Stimulated activated CD4-positive, alpha-beta T cell treated with anti-CD3 and anti-CD28 coated beads, Interleukin-12 subunit alpha, Interleukin-12 subunit beta, amount 100 ng/mL, for 4 hours (primary cell): ENCODE measurements at regions not wholly inside any gene's neighbourhood (a gene's known extent, or its start where the extent isn't known, plus 50 kb on each side); places are given as distances from the start of the nearest gene placed in this dataset.
"Not testable (repeated sequence)": the region's sequence is repeated elsewhere in the genome, so short reads cannot be mapped to it uniquely, and the experiment has no call there.

Experiments used
- DNase-seq: peaks from one replicate; pipeline ENCODE4 v3.0.0-alpha.2; 2020

GRCh38 chr13:88739195-88739594 is 1068.0 kb downstream of the SLITRK5 start:
- no peak for DNase-seq

DNA sequence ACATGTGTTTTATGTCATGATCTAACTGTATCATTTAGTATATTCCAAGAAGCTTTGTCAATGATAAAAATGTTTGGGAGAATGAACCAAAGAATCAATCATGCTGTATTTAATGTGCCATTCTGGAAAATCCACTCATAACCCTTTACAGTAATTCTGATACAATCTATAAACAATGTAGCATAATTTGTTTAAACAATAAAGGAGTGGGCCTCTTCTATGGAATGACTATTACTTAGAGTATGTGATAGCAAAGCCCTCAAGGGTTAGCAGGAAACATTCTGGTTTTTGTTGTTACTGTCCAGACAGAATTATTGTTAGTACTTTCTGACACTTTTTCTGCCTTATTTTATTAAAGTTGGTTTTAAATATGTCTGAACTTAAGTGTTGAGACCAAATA is 1073.1 kb downstream of the SLITRK5 start:
- no peak for DNase-seq

GRCh38 chr13:88745011-88745410 is 1073.8 kb downstream of the SLITRK5 start:
- no peak for DNase-seq

- no peak for DNase-seq
These were observed 1080.9 kb downstream of the SLITRK5 start for GRCh38 chr13:88752041-88752440.

GRCh38 chr13:88754141-88754540 is 1083.0 kb downstream of the SLITRK5 start:
- no peak for DNase-seq

GRCh38 chr13:88761145-88761544 is 1090.0 kb downstream of the SLITRK5 start:
- DNase-seq: no peak

DNA sequence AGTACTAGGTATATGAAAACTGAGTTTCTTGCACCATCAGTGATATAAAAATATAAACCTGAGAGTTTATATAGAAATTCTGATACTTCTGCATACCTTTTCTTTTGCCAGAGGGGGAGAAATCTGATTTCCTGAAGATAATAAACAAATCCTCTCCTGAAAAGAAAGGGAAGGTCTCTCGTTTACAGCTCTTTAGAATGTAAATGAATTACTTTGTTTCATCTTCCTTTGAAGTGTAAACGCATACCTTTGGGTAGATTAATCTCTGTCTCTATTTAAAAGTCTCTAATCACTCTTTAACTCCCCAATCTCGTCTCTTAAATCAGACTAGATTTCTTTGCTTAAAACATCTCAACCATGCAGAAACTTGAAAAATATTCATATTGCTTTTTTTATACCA is 1092.9 kb downstream of the SLITRK5 start:
- no peak for DNase-seq

DNA sequence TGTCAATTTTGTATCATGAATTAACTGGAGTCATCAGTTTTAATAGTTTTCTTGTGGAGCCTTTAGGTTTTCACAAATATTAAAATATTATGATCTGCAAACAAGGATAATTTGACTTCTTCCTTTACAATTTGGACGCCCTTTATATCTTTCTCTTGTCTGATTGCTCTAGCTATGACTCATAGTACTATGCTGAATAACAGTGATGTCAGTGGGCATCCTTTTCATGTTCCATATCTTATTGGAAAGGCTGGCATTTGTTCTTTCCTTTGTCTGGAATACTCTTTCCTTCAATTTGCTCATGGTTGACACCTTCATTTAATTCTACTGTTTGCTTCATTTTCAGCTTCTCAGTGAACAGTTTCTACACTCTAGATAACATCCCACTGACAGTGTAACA is 1129.3 kb downstream of the SLITRK5 start:
- no peak for DNase-seq

- no peak for DNase-seq
These were observed 1130.2 kb downstream of the SLITRK5 start for GRCh38 chr13:88801361-88801760.

- no peak for DNase-seq
These were observed 1131.7 kb downstream of the SLITRK5 start for GRCh38 chr13:88802886-88803285.

DNA sequence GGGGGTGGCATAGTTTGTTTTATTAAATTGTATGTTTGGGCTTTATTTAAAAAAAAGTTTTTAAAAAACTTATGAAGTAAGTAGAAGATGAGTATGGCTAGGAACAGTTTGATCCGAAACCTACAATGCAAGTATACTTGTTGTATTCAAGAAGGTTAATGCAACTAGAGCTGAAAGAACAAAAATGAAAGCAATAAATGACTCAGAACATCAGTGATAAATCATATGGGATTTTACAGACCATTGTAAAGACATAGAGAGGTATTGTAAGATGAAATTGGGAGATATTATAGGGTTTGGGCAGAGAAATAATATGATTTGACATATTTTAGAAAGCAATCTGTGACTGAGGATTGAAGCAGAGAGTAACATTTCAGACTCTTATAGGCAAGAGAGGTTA is 1135.3 kb downstream of the SLITRK5 start:
- DNase-seq: no peak

GRCh38 chr13:88817560-88817959 is 1146.4 kb downstream of the SLITRK5 start:
- no peak for DNase-seq

DNA sequence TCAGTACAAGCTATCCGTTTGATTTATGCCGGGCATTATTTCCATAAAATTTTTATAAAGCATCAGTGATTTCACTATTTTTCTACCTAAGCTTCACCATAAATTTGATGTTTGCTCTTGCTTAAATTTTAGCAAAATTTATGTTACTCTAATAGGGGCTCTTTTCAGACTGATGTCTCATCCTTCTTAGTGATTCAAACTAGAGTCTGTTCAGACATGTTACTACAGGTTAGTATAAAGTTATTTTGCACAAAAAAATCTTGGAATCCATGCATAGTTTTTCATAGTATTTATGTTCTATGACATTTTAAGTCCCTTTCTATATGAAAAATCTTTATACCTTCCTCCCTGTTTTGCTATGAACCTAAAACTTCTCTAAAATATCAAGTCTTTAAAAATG is 1151.9 kb downstream of the SLITRK5 start:
- DNase-seq: no peak

DNA sequence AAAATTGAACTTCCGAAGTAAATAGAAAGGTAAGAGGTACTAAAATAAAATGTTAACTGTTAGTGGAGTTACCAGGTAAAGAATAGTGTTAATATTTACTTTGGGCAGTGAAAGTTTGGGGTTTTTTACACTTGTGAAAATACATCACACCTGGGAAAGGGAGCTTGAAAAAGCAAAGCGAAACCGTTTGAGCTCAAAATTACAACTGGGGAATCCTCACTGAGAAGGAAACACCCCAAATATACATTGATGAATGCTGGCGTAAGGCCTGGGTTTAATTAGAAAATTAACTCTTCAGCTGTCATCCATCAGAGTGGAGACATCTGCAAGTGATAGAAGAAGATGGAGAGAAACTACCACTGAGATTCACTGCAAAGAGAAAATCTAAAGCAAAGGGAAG is 1153.0 kb downstream of the SLITRK5 start:
- DNase-seq: no peak

DNA sequence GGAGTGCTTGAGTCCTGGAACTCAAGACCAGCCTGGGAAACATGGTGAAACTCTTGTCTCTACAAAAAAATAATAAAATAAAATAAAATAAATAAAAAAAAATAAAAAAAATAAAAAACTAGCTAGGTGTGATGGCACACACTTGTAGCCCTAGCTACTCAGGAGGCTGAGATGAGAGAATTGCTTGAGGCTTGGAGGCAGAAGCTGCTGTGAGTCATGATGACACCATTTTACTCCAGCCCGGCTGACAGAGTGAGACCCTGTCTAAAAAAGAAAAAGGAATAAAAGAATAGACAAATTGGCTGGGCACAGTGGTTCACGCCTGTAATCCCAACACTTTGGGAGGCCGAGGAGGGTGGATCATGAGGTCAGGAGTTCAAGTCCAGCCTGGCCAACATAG is 1168.9 kb downstream of the SLITRK5 start:
- DNase-seq: no peak

DNA sequence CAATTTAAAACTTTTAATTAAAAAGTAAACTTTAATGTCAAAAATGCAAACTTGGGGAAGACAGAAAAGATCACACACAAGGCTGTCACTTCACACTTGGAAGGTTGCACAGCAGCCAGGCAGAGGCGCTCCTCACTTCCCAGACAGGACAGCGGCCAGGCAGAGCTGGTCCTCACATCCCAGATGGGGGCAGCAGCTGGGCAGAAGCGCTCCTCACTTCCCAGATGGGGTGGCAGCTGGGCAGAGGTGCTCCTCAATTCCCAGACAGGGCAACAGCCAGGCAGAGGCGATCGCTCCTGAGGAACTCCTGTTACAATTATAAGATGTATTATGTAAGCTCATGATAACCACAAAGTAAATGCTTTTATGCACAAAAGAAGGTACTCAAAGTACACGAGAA is 1181.1 kb downstream of the SLITRK5 start:
- DNase-seq: not testable (repeated sequence)

DNA sequence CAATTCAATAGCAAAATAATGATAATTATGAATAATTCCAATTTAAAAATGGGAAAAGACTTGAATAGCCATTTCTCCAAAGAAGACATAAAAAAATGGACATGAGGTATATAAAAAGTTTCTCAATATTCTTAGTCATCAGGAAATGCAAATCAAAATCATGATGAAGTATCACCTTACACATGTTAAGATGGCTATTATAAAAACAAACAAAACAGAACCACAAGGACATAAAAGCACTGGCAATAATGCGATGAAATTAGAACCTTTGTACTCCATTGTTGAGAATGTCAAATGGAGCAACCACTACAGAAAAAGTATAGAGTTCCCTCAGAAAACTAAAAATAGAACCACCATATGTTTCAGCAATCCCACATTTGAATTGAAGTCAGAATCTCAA is 1186.1 kb downstream of the SLITRK5 start:
- no peak for DNase-seq

DNA sequence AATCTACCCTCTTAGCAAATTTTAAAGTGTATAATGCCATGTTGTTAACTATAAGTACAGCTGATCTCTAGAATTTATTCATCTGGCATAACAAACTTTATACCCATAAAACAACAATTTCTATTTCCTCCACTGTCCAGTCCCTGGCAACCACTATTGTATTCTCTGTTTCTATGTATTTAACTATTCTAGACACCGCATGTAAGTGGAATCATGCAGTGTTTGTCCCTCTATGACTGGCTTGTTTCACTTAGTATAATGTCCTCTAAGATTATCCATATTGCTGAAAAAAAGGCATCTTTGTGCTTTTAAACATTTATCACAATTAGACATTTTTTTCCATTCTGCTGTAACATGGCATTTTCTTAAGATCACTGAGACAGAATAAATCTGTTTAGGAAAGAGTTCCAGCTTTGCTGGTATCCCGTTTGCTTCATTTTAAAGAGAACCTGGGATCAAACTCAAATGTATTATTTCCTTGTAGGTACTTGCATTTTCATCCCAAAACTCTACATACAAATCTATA is 1191.0 kb downstream of the SLITRK5 start:
- DNase-seq: no peak

- no peak for DNase-seq
These were observed 1191.9 kb downstream of the SLITRK5 start for GRCh38 chr13:88863116-88863515.

DNA sequence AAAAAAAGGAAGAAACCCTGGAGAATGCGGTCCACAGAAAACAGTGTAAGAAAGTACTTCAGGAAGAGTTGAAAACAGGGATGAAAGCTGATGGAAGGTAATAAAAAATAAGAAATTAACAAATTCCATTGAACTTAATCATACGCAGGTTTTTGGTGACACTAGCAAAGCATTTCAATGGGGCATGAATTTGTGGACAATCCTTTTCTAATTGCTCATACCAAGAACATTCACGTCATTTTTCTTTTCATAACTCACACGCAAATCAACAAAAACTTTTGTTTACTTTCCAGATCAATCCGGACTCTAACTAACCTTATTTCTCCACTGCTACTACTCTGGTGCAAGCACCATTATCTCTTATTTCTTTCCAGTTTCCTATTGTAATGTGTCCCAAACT is 1195.0 kb downstream of the SLITRK5 start:
- DNase-seq: no peak

DNA sequence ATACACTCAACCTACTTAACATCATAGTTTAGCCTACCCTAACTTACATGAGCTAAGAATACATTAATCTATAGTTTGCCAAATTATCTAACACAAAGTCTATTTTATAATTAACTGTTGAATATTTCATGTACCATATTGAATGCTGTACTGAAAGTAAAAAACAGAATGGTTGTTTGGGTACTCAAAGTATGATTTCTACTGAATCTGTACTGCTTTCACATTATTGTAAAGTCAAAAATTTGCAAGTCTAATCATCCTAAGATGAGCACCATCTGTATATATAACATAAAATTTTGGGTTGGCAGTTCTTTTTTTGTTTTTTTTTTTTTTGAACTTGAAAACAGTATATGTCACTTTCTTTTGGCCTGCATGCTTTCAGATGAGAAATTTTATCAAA is 1212.6 kb downstream of the SLITRK5 start:
- DNase-seq: no peak

- no peak for DNase-seq
These were observed 1216.0 kb downstream of the SLITRK5 start for GRCh38 chr13:88887045-88887662.

DNA sequence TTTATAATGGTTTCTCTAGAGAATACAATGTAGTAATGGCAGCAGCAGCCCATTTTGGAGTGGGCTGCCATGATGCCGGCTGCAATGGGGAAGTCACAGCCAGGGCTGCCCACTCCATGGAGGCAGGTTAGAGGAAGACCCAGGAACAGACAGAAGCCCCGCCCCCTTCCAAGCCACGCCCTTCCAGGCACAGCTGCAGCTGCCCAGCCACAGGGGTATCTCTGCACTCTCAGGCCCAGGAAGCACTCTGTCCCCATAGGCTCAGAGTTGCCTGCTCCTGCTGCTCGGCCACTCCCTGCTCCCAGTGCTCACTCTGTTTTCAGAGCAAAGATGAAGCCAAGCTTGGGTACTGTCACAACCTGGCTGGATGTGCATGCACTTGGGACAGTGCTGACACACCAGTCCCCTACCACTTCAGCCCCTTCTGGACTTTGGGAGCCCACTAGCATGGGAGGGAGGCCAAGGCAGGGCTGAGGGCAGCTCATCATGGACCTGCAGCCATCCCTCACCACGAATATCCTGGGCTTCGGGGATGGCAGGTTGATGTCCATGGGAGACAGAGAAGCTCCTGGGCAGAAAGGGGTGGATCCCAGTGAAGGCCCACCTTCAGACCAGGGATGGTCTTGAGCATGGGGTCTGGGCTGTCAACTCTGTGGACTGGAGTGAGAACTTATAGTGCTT is 1224.2 kb downstream of the SLITRK5 start:
- DNase-seq: no peak

- DNase-seq: no peak
These were observed 1225.3 kb downstream of the SLITRK5 start for GRCh38 chr13:88896466-88896865.

DNA sequence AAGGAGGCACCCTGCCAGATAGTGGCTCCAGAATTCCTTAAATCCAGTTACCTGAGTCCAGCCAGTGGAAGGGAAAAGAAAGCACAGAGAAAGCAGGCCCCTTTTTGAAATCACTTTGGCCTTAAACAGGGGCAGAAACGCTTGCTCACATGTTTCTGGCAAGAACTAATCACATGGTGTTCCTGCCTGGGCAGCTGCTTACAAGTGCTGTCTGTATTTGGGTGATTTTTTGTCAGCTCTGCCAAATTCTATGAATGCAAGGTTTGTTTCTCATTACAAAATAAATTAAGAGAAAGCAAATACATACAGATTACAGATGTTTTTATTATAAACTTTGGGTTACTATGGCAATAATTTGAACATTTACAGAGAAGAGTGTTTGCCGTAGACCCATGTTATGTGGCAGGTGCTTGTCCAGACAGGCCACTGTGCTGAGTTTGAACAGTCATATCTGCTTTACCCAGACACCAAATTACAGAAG is 1237.8 kb downstream of the SLITRK5 start:
- DNase-seq: no peak
